BLaER1 treated with 17β-estradiol and CSF1 and Interleukin-3, amounts not matched to agents 10 nM and 100 nM (cell line): ENCODE measurements at regions not wholly inside any gene's neighbourhood (a gene's known extent, or its start where the extent isn't known, plus 50 kb on each side); places are given as distances from the start of the nearest gene placed in this dataset.
"Not testable (repeated sequence)": the region's sequence is repeated elsewhere in the genome, so short reads cannot be mapped to it uniquely, and the experiment has no call there.

Experiments used
- H3K27ac ChIP-seq, 11 experiments: shearing (Covaris generic); formaldehyde crosslinking; 2 replicates each; pipeline ENCODE4 v1.8.1; 2022
- H3K27me3 ChIP-seq, 11 experiments: shearing (Covaris generic); formaldehyde crosslinking; 2 replicates each; pipeline ENCODE4 v1.8.1; 2022
- H3K36me3 ChIP-seq, 11 experiments: shearing (Covaris generic); formaldehyde crosslinking; 2 replicates each; pipeline ENCODE4 v1.8.1; 2022
- H3K4me1 ChIP-seq, 10 experiments: shearing (Covaris generic); formaldehyde crosslinking; 2 replicates each; pipeline ENCODE4 v1.8.1; 2022
- H3K4me2 ChIP-seq, 11 experiments: shearing (Covaris generic); formaldehyde crosslinking; 2 replicates each; pipeline ENCODE4 v1.8.1; 2022
- H3K4me3 ChIP-seq, 10 experiments: shearing (Covaris generic); formaldehyde crosslinking; 2 replicates each; pipeline ENCODE4 v1.8.1; 2022
- H3K9ac ChIP-seq, 11 experiments: shearing (Covaris generic); formaldehyde crosslinking; 2 replicates each; pipeline ENCODE4 v1.8.1; 2022
- H3K9me3 ChIP-seq, 11 experiments: shearing (Covaris generic); formaldehyde crosslinking; replicated peaks in 1 of 11; 2 replicates each; pipeline ENCODE4 v1.8.1; 2022
- H4K20me1 ChIP-seq, 11 experiments: shearing (Covaris generic); formaldehyde crosslinking; 2 replicates each; pipeline ENCODE4 v1.8.1; 2022
- Cebpa-rat ChIP-seq, 11 experiments: shearing (Covaris generic); IDR thresholded peaks; 2 replicates each; pipeline ENCODE4 v1.8.1; 2022

DNA sequence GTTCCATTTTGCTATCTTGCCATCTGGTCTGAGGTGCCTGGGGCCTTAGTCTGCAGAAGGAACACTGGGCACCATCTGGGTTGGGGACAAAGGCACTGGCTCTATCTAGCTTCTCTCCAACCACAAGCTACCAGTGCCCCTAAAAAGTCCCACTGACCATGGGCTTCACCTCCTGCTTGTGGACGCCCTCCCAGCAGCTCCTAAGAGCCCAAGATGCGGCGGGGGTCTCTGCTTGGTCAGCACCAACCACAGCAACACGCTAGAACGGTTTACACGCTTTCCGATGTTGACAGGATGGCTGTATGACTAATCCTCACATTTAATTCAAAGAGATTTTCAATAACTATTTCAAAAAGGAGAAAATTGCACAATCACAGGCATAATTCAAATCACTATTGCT lies 80.4 kb upstream of the TNK2 start:
- peak overlapping the region in 1 of 11 experiments; percentile 40; a peak in 2 of 22 replicates for H3K27ac ChIP-seq
- H4K20me1 ChIP-seq, result peaks cover 0 to 18% (median 6%) of the 10 kb centered on the region in 11 experiments; a peak in 14 of 22 replicates
- H3K4me3 ChIP-seq, result peak overlapping the region; percentile 38 to 57 (median 48)
- H3K9me3 ChIP-seq, H3K36me3 ChIP-seq, H3K4me1 ChIP-seq, H3K27me3 ChIP-seq: not testable (repeated sequence)
- H3K9ac ChIP-seq, result peak overlapping the region in 4 of 11 experiments; percentile 26 to 61 (median 56); a peak in 6 of 22 replicates
- H3K4me2 ChIP-seq, result peak overlapping the region; percentile 48 to 81 (median 56)
- TF ChIP-seq Cebpa-rat (IDR thresholded peaks at IDR 0.05), result peak in 1 of 11 experiments; percentile 34; a peak in 1 of 22 replicates

- not testable (repeated sequence) for H3K27me3 ChIP-seq, H3K9me3 ChIP-seq, H3K9ac ChIP-seq, H3K4me1 ChIP-seq, H3K4me3 ChIP-seq, H3K27ac ChIP-seq, H3K4me2 ChIP-seq
- Histone ChIP-seq H4K20me1 (peaks cover 0 to 25% (median 6%) of the 10 kb centered on the region in 11 experiments; a peak in 14 of 22 replicates), H3K36me3 (peaks cover 10 to 20% (median 14%) of the 10 kb centered on the region in 11 experiments)
These were observed 78.7 kb upstream of the TNK2 start for GRCh38 chr3:195987001-195987400.

DNA sequence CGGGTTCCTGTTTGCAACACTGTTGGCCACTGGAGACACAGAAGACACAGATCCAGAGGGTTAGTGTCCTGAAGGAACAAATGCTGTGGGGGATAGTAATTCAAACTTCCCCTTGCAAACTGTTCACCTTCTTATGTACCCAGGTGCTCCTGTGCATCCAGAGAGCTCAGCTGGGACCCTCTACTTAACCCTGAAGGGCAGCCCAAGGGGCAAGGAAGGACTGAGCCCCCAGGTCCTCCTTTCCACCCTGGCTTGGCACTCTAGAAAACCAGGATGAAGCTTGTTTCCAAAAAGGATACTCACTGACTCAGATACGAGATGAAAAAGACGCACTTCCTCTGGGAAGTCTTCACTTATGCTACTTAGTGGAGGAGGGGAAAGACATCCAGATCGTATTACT lies 78.2 kb upstream of the TNK2 start:
- not testable (repeated sequence) for H3K9me3 ChIP-seq, H3K4me1 ChIP-seq, H3K4me2 ChIP-seq, H3K9ac ChIP-seq, H3K27ac ChIP-seq, H3K4me3 ChIP-seq, H3K27me3 ChIP-seq
- Histone ChIP-seq H3K36me3 (peaks cover 14 to 24% (median 18%) of the 10 kb centered on the region in 11 experiments), H4K20me1 (peaks cover 0 to 25% (median 6%) of the 10 kb centered on the region in 11 experiments; a peak in 14 of 22 replicates)

DNA sequence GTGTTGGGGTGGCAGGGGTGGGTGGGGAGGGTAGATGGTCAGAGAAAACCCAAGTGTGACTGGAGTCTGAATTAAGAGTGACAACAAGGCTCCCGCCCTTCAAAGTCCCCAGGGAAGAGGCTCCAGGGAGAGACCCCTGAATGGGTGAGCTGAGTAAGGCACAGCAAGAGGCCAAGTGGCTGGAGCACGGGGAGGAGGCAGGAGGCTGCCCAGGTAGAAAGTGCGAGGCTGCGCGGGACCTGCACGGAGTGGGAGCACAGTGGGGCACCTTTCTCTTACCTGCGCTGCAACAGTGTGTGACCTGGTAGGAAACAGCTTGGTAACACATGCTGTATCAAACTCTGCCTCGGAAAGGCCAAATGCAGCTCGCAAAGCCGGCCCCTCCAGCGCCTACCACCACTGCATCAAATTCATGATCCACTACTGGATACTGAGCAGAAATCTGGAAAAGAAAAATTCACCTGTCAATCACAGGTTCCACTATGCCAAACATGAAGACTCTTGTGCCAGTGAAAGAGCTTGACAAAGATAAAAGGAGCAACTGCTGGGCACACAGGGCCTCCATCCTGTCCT lies 77.1 kb upstream of the TNK2 start:
- H3K9ac ChIP-seq, H3K4me1 ChIP-seq, H3K27ac ChIP-seq, H3K4me2 ChIP-seq, H3K4me3 ChIP-seq, H3K27me3 ChIP-seq, H3K9me3 ChIP-seq: not testable (repeated sequence)
- Histone ChIP-seq H3K36me3 (peaks cover 14 to 26% (median 18%) of the 10 kb centered on the region in 11 experiments), H4K20me1 (peaks cover 0 to 25% (median 6%) of the 10 kb centered on the region in 11 experiments; a peak in 14 of 22 replicates)

- H3K27ac ChIP-seq, H3K9ac ChIP-seq, H3K4me1 ChIP-seq, H3K4me2 ChIP-seq, H3K4me3 ChIP-seq, H3K27me3 ChIP-seq, H3K9me3 ChIP-seq: not testable (repeated sequence)
- H4K20me1 ChIP-seq, result peaks cover 0 to 25% (median 6%) of the 10 kb centered on the region in 11 experiments; a peak in 14 of 22 replicates
- peaks cover 22 to 35% (median 27%) of the 10 kb centered on the region in 11 experiments for H3K36me3 ChIP-seq
These were observed 76.2 kb upstream of the TNK2 start for GRCh38 chr3:195984392-195985030.

- not testable (repeated sequence) for H3K4me2 ChIP-seq, H3K9me3 ChIP-seq, H3K9ac ChIP-seq, H3K27ac ChIP-seq, H3K4me3 ChIP-seq, H3K27me3 ChIP-seq, H3K4me1 ChIP-seq
- Histone ChIP-seq H4K20me1 (peaks cover 0 to 22% (median 6%) of the 10 kb centered on the region in 11 experiments; a peak in 14 of 22 replicates), H3K36me3 (peaks cover 28 to 42% (median 32%) of the 10 kb centered on the region in 11 experiments)
These were observed 75.5 kb upstream of the TNK2 start for GRCh38 chr3:195983880-195984279.

DNA sequence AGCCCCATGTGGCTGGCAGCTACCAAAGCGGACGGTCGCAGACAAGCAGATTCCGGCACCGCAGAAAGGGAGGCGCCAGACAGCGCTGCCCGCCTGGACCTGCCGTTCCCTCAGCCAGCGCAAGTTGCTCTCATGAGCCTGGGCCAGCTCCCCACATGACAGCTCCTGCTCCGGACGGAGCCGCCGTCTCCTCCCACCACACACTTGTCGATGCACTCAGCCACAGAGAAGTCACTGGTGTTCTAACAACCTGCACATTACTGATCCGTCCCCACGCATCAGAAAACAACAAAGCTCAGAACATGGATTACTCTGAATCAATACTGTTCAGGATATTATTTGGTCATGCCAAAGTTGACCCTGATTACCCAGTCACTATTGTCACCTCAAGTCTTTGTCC lies 74.4 kb upstream of the TNK2 start:
- Histone ChIP-seq H4K20me1 (peaks cover 0 to 29% (median 12%) of the 10 kb centered on the region in 11 experiments; a peak in 15 of 22 replicates), H3K36me3 (peaks cover 33 to 52% (median 40%) of the 10 kb centered on the region in 11 experiments)
- H3K27ac ChIP-seq, H3K4me1 ChIP-seq, H3K4me3 ChIP-seq, H3K9ac ChIP-seq, H3K4me2 ChIP-seq, H3K9me3 ChIP-seq, H3K27me3 ChIP-seq: not testable (repeated sequence)

- not testable (repeated sequence) for H3K9ac ChIP-seq
These were observed 73.4 kb upstream of the TNK2 start for GRCh38 chr3:195981778-195982177.

GRCh38 chr3:195979877-195980276 lies 71.5 kb upstream of the TNK2 start:
- not testable (repeated sequence) for H3K27ac ChIP-seq, H3K9ac ChIP-seq, H3K4me2 ChIP-seq, H3K27me3 ChIP-seq, H3K4me3 ChIP-seq, H3K9me3 ChIP-seq
- H3K36me3 ChIP-seq, result peaks cover 40 to 76% (median 56%) of the 10 kb centered on the region in 11 experiments
- peaks cover 0 to 24% (median 7%) of the 10 kb centered on the region in 11 experiments; a peak in 12 of 22 replicates for H4K20me1 ChIP-seq
- H3K4me1 ChIP-seq, result peaks cover 0 to 18% (median 4%) of the 10 kb centered on the region in 10 experiments; a peak in 9 of 20 replicates

More at GRCh38 chr3:195981778-195982177, 73.4 kb upstream of the TNK2 start:
- H3K27me3 ChIP-seq, H3K4me3 ChIP-seq, H3K4me1 ChIP-seq, H3K27ac ChIP-seq, H3K9me3 ChIP-seq: not testable (repeated sequence)
- H3K36me3 ChIP-seq, result peaks cover 33 to 57% (median 43%) of the 10 kb centered on the region in 11 experiments
- H4K20me1 ChIP-seq, result peaks cover 0 to 28% (median 11%) of the 10 kb centered on the region in 11 experiments; a peak in 15 of 22 replicates
- peak overlapping the region in 1 of 11 experiments; percentile 44; a peak in 1 of 22 replicates for H3K4me2 ChIP-seq

DNA sequence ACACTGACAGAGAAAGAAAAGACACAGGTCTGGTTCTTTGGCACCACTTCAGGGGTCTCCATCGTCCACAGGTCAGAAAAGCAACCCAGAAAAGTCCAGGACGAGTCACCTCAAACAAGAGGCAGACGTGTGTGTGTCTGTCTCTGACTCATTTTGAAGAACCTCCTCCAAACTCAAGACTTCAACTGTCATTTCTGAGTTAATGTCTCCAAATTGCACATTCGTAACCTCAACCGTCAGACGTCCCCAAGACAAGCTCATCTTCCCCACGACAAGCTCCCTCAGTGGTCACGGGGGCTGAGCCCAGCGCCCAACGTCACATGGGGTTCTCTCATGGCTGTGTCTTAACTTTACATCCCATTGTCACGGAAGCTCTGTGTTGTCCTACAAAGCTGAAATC lies 70.2 kb upstream of the TNK2 start:
- H3K9ac ChIP-seq, result not testable (repeated sequence)

GRCh38 chr3:195976876-195977275 lies 68.5 kb upstream of the TNK2 start:
- not testable (repeated sequence) for H3K4me3 ChIP-seq, H4K20me1 ChIP-seq, H3K27ac ChIP-seq, H3K9me3 ChIP-seq, H3K9ac ChIP-seq, H3K27me3 ChIP-seq
- peaks cover 0 to 18% (median 4%) of the 10 kb centered on the region in 10 experiments; a peak in 9 of 20 replicates for H3K4me1 ChIP-seq
- H3K36me3 ChIP-seq, result peaks cover 42 to 77% (median 56%) of the 10 kb centered on the region in 11 experiments
- peak overlapping the region in 2 of 11 experiments; percentile 21 to 25; a peak in 2 of 22 replicates for H3K4me2 ChIP-seq

More for the DNA sequence above, 70.2 kb upstream of the TNK2 start:
- not testable (repeated sequence) for H3K4me3 ChIP-seq, H3K4me2 ChIP-seq, H3K9me3 ChIP-seq, H3K27ac ChIP-seq, H3K27me3 ChIP-seq
- H3K4me1 ChIP-seq, result peaks cover 0 to 18% (median 4%) of the 10 kb centered on the region in 10 experiments; a peak in 9 of 20 replicates
- H3K36me3 ChIP-seq, result peaks cover 43 to 78% (median 57%) of the 10 kb centered on the region in 11 experiments
- H4K20me1 ChIP-seq, result peaks cover 0 to 14% (median 4%) of the 10 kb centered on the region in 11 experiments; a peak in 10 of 22 replicates

GRCh38 chr3:195974281-195974680 lies 65.9 kb upstream of the TNK2 start:
- H3K4me2 ChIP-seq, H3K4me3 ChIP-seq, H3K27me3 ChIP-seq, H3K27ac ChIP-seq, H3K9ac ChIP-seq: not testable (repeated sequence)
- Histone ChIP-seq H3K4me1 (peaks cover 0 to 18% (median 3%) of the 10 kb centered on the region in 10 experiments; a peak in 6 of 20 replicates), H4K20me1 (peaks cover 0 to 14% (median 0%) of the 10 kb centered on the region in 11 experiments; a peak in 9 of 22 replicates), H3K36me3 (peaks cover 54 to 88% (median 69%) of the 10 kb centered on the region in 11 experiments), H3K9me3 (peaks cover 0 to 24% (median 16%) of the 10 kb centered on the region in 11 experiments; a peak in 17 of 22 replicates)

DNA sequence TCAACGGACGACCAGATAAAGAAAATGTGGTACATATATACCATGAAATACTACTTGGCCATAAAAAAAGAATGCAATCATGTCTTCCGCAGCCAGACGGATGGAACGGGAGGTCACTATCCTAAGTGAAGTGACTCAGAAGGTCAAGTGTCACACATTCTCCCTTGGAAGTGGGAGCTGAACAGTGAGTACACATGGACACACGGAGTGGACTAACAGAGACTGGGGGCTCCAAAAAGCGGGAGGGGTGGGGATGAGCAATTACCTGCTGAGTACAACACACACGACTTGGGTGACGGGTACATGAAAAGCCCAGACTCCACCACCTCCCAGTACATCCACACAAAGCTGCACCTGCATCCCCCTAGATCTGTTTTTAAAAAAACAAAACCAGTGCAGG lies 62.5 kb upstream of the TNK2 start:
- not testable (repeated sequence) for H3K4me3 ChIP-seq, H3K9ac ChIP-seq, H3K4me2 ChIP-seq, H3K27me3 ChIP-seq, H3K27ac ChIP-seq
- peaks cover 0 to 25% (median 17%) of the 10 kb centered on the region in 11 experiments; a peak in 17 of 22 replicates for H3K9me3 ChIP-seq
- H3K4me1 ChIP-seq, result peaks cover 0 to 14% (median 7%) of the 10 kb centered on the region in 10 experiments; a peak in 11 of 20 replicates
- H4K20me1 ChIP-seq, result peaks cover 0 to 13% (median 0%) of the 10 kb centered on the region in 11 experiments; a peak in 5 of 22 replicates
- peaks cover 52 to 77% (median 60%) of the 10 kb centered on the region in 11 experiments for H3K36me3 ChIP-seq
